GM19035 (cell line): ENCODE measurements at regions not wholly inside any gene's neighbourhood (a gene's known extent, or its start where the extent isn't known, plus 50 kb on each side); places are given as distances from the start of the nearest gene placed in this dataset.

Source experiments
- ATAC-seq: cut with Tn5 transposase; IDR thresholded peaks from one replicate; pipeline ENCODE4 v1.9.1; 2021; ENCODE audit not compliant: unreplicated experiment

GRCh38 chr4:24172406-24172805 lies 282.6 kb upstream of the PPARGC1A start:
- ATAC-seq: no peak

- no peak for ATAC-seq
Measured at GRCh38 chr4:24169956-24170355, 280.1 kb upstream of the PPARGC1A start.

- ATAC-seq: no peak
Measured at GRCh38 chr4:24168658-24169057, 278.8 kb upstream of the PPARGC1A start.

DNA sequence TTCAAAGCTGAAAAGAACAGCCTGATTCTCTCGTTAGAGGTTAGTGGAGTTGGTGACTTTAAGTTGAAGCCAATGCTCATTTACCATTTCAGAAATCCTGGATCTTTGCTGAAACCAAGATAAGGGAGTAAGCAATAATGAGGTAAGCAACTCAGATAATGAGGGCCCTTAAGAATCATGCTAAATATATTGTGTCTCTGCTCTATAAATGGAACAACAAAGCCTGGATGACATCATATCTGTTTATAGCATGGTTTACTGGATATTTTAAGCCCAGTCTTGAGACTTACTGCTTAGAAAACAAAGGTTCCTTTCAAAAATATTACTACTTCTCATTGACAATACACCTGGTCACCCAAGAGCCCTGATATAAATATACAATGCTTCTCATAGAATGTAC lies 276.7 kb upstream of the PPARGC1A start:
- no peak for ATAC-seq

DNA sequence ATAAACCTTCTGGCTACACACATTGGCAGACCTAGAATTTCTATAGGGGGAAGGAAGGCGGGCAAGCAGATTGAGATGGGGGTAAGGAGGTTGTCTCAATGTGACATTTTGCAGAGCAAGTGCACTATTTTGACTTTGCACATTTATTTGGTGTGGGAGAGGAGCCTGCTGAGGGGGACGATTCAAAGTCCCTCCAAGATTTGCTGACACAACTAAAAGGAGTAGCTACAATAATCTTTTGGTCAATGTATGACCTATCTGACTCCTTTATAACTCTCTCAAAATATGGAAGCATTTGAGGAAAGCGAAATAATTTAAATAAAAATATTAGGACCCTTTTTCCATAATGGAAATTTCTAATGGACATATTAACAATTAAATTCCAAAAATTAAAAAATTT lies 274.9 kb upstream of the PPARGC1A start:
- no peak for ATAC-seq

DNA sequence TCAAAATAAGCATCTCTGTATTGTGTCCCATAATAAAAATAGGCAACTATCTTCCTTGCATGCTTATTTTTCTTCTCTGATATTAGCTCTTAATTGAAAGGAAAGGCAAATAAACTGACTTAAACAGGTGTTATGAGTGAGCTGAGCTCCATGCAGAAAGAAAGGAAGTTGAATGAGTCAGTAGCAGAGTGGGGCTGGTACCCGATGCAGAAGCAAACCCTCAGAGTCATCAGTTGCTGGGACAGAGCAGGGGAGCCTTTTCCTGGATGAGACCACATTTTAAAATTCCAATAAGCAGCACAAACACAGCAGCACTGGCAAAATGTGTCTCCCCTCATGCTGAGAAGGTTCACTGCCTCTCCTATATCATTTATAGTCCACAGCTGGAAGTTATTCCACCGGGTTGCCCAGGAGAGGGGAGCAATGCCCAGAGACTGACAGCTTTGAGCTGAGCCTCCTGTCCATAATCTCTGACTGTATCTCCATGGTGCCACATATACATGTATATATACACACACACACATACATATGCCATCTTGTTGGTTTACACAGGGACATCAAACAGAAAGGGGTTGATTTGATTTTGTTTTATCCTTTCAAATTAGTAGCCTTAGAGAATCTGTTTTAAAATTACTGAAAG lies 274.3 kb upstream of the PPARGC1A start:
- ATAC-seq: no peak

DNA sequence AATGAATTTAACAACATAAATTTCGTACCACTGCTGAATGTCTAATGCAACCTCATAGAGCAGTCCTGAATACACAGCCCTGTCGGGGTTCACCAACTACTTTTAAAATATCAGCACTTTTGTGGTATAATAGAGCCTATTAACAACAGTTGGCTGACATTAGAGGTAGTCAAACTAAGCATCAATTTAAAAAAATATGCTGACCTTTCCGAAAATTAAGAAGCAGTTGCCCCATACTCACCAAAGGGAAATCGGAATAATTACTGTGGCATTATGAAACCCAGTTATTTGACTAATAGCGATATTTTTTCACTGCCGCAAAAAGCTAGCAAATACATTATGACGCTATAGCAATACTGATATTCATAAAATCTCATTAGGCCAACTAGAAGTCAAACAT lies 273.5 kb upstream of the PPARGC1A start:
- ATAC-seq: no peak

- ATAC-seq: no peak
Measured at GRCh38 chr4:24160358-24160757, 270.5 kb upstream of the PPARGC1A start.

GRCh38 chr4:24158031-24158430 lies 268.2 kb upstream of the PPARGC1A start:
- no peak for ATAC-seq

DNA sequence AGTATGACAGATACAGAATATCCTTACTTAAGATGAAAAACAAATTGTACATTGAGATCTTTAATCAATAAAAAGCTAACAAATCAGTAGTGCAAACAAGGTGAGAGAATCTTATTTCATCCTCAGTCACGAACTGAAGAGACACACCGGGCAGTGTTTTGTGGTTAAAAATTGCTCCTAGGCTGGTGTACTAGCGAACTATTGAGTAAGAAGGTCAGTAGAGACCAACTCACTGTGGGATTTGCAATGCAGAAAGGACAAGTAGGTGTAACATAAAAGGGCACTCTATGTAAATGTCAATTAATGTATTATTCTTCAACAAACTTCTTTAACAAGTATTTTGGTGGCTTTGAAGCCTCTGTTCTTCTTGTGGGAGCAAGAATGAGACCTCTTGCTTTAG lies 260.2 kb upstream of the PPARGC1A start:
- ATAC-seq: no peak

GRCh38 chr4:24146127-24146526 lies 256.3 kb upstream of the PPARGC1A start:
- no peak for ATAC-seq

GRCh38 chr4:24145591-24145990 lies 255.7 kb upstream of the PPARGC1A start:
- no peak for ATAC-seq

DNA sequence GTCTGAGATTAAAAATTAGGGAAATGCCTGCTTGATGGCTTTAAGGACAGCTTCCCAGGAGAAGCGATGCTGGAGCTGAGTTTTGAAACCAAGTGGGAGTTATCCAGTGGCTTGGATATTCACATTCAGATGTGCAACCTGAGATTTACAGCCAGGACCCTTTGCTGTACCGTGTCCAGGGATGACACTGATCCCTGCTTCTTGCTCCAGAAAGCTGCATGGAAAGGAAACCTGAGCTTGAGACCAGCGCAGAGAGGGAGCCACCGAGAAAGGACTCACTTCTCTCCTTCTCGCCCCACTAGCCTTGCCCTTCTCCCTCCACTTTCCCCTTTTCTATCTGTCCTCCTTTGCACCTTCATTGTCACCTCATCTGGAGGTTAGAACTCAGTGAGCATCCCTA lies 254.5 kb upstream of the PPARGC1A start:
- no peak for ATAC-seq

DNA sequence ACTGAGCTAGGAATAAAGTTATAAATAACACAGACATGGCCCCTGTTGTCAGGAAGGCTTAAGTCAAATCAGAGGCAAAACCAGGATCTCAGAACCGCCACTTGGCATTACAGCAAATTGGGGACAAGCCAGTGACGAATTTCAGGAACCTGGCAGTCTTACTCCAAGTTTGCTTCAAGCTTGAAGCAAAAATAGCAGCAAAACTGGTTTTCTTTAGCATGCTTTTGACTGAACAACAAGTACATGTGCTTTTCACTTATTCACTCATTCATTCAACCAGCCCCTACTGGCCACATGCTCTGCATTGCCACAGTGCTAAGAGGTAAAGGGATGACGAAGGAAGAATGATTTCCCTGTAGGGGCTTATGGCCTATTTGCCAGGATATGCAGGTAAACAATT lies 253.9 kb upstream of the PPARGC1A start:
- no peak for ATAC-seq

DNA sequence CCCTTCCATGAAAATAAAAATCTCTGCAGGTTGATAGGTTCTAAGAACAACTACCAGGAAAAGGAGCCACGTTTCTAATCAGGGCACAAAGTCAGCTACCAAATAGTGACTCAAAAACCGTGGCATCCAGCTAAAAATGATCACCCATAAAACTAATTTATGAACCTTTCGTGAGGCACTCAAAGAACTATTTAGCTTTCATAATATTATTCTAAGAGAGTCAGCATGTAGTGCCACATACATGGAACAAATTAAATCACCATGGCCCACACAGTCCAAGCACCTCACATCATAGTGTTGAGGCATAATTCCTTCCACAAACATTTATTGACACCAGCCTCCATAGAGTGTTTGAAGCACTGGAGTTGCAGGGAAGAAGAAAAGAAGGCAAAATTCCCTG lies 252.0 kb upstream of the PPARGC1A start:
- ATAC-seq: no peak

GRCh38 chr4:24140892-24141291 lies 251.0 kb upstream of the PPARGC1A start:
- no peak for ATAC-seq

- ATAC-seq: no peak
Measured at GRCh38 chr4:24137671-24138601, 248.1 kb upstream of the PPARGC1A start.

GRCh38 chr4:24131954-24132673 lies 242.3 kb upstream of the PPARGC1A start:
- no peak for ATAC-seq

- no peak for ATAC-seq
Measured at GRCh38 chr4:24130637-24131036, 240.8 kb upstream of the PPARGC1A start.

GRCh38 chr4:24126776-24127175 lies 236.9 kb upstream of the PPARGC1A start:
- ATAC-seq: no peak

DNA sequence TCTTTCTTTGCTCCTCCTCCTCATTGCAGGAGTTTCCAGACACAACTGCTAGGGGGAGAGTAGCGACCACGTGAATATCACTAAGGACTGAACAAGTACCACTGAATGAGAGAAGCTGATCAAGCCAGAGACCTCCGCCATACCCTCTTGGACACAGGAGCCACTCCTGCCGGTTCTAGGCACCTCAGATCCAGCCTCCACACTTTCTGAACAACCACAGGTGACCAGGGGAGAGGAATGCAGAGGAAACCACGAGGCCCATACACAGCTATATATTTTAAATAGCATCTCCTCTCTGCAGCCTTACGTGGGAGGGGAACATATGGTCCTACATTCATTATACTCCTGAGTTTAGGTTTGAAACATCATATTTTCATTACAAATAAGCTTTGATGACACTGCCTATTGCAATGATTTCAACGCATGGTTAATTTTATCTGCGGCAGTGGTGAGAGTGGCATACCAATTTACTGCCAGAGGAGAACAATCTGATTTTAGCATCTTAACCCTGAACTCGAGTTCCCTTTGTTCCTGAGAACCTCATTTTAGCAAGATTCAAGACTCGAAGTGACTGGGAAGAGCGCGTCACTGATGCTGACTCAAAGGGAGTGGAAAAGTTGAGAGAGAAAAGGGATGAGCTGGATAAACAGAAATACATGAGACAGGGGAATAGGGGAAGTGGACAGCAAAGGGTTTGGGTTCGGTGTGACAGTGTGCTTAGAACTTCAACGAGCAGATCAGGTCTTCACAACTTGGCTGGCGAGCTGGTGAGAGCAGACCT lies 231.7 kb upstream of the PPARGC1A start:
- ATAC-seq: no peak
